ENCODE measurements at regions not wholly inside any gene's neighbourhood (a gene's known extent, or its start where the extent isn't known, plus 50 kb on each side); places are given as distances from the start of the nearest gene placed in this dataset.

DNA sequence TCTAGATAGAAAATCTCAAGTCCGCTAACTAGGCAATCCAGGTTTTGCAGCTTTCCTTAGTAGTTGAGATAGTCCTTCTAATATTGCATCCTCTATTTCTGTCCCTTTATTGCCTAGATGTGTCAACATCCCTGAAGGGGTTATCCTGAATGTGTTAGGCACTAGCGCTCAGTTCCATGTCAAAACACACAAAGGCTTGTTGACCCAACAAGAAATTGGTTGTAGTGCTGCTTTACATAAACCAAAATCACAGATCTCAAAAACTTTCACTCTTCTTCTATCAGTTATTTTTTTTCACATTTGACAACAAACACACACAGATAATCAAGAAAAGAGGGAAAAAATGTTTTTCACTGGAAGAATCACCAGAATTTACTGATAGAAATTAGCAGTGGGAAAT, 51.4 kb upstream of the SOX2 start:
- no peak for DNase-seq

- no peak for DNase-seq
Measured at GRCh38 chr3:181637456-181637855, 74.3 kb upstream of the SOX2 start.

DNA sequence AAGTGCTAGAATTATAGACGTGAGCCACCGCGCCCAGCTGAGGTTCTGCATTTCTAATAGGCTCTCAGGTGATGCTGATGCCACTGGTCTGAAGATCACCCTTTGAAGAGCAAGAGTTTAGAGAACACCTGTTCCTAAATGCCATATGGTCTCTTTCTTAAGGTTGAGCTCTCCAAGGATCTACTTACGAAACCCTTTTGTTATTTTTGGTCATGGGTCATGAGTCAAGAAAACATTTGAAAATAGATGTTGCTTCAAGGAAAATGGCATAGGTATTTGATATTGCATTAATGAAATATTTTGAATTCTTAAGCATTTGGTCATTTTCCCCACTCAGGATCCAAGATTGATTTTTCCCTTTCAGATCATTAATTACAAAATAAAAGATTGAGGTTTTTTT, 74.7 kb upstream of the SOX2 start:
- no peak for DNase-seq

DNA sequence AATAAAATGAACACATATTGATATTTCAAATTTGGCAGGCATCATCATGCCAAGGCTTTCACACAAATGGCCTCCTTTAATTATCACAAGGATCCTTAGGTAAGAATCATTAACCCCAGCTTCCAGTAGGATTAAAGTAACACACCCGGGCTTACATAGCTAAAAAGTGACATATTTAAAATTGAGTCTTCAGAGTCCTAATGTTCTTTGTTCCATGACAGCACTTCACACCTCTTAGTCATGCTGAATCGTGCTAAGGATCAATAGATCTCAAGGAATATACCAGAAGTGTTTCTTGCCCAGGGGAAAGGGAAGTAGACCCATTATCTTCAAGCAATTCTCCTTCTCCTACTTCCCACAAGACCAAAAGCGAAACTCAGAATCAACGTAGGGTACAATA, 76.6 kb upstream of the SOX2 start:
- no peak for DNase-seq

DNA sequence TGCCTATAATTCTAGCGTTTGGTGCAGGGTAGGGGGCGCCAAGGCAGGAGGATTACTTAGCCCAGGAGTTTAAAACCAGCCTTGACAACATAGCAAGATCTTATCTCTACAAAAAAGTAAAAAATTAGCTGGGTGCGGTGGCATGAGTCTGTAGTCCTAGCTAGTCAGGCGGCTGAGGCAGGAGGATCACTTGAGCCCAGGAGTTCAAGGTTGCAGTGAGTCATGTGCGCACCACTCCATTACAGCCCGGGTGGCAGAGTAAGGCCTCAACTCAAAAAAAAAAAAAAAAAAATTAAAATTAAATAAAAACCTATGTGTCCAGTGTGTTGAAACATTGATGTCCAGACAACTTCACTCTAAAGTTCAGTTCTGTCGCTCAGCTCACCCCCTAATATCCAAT, 78.2 kb upstream of the SOX2 start:
- DNase-seq = no peak

- no peak for DNase-seq
Measured at GRCh38 chr3:181631901-181632300, 79.8 kb upstream of the SOX2 start.

GRCh38 chr3:181630853-181631252, 80.9 kb upstream of the SOX2 start:
- no peak for DNase-seq

- no peak for DNase-seq
Measured at GRCh38 chr3:181629711-181630110, 82.0 kb upstream of the SOX2 start.

- DNase-seq = no peak
Measured at GRCh38 chr3:181629029-181629428, 82.7 kb upstream of the SOX2 start.

- no peak for DNase-seq
Measured at GRCh38 chr3:181628384-181628783, 83.3 kb upstream of the SOX2 start.

GRCh38 chr3:181626036-181626435, 85.7 kb upstream of the SOX2 start:
- no peak for DNase-seq

DNA sequence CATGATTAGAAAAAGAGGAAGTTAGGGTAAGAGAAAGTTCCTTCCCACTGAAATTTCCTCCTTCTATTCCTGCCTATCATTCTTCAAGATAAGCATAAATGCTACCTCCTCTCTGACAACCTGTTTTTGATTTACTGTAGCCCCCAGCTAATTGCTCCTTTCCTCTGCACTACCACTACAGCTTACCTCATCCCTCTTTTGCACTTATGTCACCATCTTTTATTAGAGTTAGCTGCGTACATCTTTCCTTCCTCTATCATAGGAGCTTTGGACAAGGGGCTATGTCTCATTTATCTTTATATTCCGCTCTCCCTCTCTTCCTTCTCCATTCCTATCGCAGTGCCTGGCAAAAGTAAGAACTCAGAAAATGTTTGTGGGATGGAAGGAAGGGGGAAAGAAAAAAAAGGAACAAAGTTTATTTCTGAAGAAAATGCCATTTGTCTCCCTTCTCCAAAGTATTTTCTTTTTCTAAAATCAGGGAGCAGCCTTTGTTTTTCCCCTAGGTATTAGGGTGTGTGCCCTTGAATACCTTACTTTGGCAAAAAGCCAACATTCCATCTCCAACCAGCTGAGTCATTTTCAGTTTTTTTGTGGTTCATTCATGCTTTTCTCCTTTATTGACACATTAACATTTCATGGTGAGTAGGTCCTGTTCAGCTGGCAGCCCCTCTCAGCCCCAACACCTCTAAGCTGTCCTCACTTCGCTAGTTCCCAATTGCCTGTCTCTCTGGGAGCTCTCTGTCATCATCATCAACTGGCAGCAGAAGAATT, 87.6 kb upstream of the SOX2 start:
- no peak for DNase-seq

DNA sequence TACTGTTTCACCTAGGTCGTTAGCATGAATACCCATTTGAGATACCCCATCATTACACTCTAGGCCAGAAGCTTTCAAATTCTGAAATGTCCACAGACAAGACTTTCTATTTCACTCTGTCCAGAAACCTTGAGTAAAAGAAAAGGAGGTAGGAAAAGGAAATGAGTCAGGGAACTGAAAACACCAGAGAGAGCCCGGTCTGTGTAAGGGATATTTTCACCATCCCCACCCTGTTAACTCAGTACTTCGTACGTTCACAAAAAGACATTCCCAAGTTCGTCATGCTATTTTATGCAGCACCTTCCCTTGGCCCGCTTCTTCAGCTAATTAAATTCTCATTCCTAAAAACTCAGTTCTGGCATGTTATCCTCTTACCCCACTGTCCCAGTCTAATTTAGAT, 89.4 kb upstream of the SOX2 start:
- DNase-seq = no peak

DNA sequence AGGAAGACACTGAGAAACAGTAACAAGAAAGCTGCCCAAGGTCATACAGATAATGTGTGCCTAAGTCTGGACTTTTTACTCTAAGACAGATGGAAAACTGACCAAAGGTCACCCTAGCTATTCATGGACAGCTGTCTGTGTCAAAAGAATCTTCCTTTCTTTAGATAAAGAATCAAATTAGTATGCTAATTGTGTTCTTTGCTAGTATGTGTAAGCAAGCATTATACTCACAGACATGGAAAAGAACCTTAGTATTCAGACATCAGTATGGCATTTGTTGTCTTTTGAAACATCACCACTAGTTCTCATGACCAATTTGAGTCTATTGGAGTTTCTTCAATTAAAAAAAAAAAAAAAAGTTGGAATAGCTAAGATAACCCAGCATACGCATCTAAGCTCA, 91.8 kb upstream of the SOX2 start:
- no peak for DNase-seq

- DNase-seq = no peak
Measured at GRCh38 chr3:181618260-181618659, 93.5 kb upstream of the SOX2 start.

- DNase-seq = no peak
Measured at GRCh38 chr3:181616088-181617070, 95.3 kb upstream of the SOX2 start.

- no peak for DNase-seq
Measured at GRCh38 chr3:181615666-181616065, 96.1 kb upstream of the SOX2 start.

DNA sequence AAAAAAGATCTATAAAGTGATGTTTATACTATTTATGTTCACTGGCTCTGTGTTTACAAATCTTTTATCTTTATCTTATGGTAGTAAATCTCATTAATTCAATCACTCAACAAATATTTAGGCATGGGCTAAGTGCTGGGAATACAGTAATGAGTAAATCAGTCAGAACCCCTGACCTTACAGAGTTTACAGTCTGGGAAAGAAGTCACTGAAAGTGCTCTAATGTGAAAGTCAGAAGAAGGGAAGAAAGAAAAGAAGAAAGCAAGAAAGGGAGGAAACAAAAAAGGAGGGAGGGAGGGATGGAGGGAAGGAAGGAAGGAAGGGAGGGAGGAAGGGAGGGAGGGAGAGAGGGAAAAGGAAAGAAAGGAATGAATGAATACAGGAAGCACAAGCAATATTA, 96.8 kb upstream of the SOX2 start:
- DNase-seq = no peak

DNA sequence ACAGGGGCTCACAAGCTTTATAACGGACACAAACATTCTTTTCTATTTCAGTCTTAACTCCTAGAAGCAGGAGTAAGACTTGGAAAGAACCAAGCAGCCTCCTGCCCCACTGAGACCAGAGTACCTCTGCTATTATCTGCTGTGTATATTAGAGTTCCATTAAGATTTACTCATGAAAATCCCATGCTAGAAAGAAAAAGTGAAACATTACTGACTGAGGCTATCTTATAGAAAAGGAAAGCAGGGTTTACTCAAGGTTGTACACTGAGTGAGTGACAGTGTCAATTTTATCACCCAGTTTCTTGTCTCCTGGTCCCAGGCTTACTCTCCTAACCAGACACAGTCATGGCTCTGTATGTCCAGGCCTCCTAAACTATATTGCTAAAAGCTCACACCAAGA, 97.9 kb upstream of the SOX2 start:
- DNase-seq = no peak

DNA sequence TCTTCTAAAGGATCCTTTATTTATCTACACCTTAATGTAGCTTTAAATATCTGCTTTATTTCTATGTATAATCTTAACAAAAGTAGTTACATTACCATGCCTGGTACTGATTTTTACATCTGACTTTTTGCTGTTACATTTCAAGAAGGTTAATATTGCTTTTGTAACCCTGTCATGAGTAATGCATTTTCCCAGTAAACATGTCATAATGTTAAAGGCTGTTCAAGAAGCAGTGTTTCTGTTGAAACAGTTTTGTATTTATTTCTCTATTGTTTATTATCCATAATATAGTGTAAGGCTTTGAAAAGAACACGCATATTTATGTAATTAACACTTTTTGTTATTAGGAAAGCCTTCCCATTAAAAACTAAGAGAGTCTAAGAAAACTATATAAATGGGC, 98.5 kb upstream of the SOX2 start:
- DNase-seq = no peak

DNA sequence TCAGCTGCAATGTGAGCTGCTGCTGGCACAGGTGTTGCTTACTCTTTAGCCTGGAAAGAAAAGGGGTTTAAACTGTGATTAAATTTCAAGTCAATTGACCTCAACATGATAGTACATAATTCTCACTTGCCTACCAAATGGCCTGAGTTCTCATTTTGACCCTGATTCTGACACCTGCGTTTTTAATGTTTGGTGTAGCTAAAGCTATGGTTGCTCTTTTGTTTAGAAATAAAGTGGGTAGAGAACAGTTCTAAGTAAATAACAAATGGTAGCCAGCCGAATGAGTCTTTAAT, 100.8 kb upstream of the SOX2 start:
- DNase-seq = no peak

- DNase-seq = no peak
Measured at GRCh38 chr3:181610083-181610972, 101.4 kb upstream of the SOX2 start.

DNA sequence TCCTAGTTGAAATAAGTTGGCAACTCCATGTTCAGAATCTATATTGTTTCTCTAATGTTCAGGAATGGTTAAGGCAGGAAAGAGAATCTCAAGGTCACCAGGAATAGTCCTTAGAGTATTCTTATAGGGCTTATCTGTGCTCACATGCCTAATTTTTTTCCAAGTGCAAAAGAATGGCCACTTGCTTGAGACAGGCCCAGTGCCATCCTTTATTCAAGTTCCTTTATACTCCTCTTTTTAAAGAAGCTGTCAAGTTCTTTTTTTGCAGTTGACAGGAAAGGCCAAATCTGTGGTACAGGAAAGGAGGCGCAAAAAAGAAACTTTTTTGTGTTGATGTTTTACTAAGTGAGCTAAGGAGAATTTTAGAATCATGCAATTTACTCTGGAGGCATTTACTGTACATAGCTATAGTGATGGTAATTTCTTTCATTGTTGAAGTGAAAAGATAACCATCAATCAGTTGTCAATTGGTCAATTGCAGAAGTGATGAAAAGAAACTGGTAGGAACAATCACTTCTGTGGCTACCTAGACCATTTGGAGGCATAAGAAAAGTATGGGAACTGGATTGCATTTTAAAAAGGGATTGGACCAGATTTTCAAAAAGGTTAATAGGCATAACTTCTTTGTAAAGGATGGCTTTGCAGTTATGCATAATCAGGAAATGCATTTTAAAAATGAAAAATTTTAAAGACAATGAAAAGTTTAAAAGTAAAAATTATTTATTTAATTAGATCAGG, 102.5 kb upstream of the SOX2 start:
- DNase-seq = no peak

Measured in activated CD4-positive, alpha-beta T cell treated with anti-CD3 and anti-CD28 coated beads for 48 hours (primary cell).